NT2/D1 (cell line): ENCODE measurements at regions not wholly inside any gene's neighbourhood (a gene's known extent, or its start where the extent isn't known, plus 50 kb on each side); places are given as distances from the start of the nearest gene placed in this dataset.
"Not testable (repeated sequence)": the region's sequence is repeated elsewhere in the genome, so short reads cannot be mapped to it uniquely, and the experiment has no call there.

Experiments
- DNase-seq: peaks from one replicate; pipeline ENCODE4 v3.0.0-alpha.2; 2011; ENCODE audit warnings: low read depth, low spot score
- H3K27me3 ChIP-seq: 2 replicates; pipeline ENCODE4 v1.6.0; 2011; ENCODE audit warnings: mild to moderate bottlenecking; ENCODE audit not compliant: insufficient read length, insufficient read depth
- H3K36me3 ChIP-seq: 2 replicates; pipeline ENCODE4 v1.6.1; 2011; ENCODE audit warnings: mild to moderate bottlenecking, low read length, mixed read lengths; ENCODE audit not compliant: insufficient read depth, insufficient read length
- H3K4me1 ChIP-seq: 2 replicates; pipeline ENCODE4 v1.5.1; 2011; ENCODE audit not compliant: insufficient read depth, insufficient read length
- H3K4me3 ChIP-seq: 2 replicates; pipeline ENCODE4 v1.5.1; 2011; ENCODE audit warnings: low read depth; ENCODE audit not compliant: insufficient read length
- H3K9ac ChIP-seq: 2 replicates; pipeline ENCODE4 v1.6.0; 2011; ENCODE audit warnings: low read depth; ENCODE audit not compliant: insufficient read length
- H3K9me3 ChIP-seq: 2 replicates; pipeline ENCODE4 v1.5.1; 2011; ENCODE audit warnings: mild to moderate bottlenecking, low read length; ENCODE audit not compliant: insufficient read depth
- SUZ12 ChIP-seq: IDR thresholded peaks from 2 replicates; pipeline ENCODE4 v1.6.1; 2011; ENCODE audit not compliant: insufficient read length, insufficient read depth; ENCODE audit errors: extremely low read depth
- YY1 ChIP-seq: IDR thresholded peaks from 2 replicates; pipeline ENCODE4 v1.6.1; 2011; ENCODE audit not compliant: insufficient read length, insufficient read depth
- ZNF274 ChIP-seq: IDR thresholded peaks from 2 replicates; pipeline ENCODE4 v1.6.1; 2011; ENCODE audit warnings: mild to moderate bottlenecking, low read depth, low read length

DNA sequence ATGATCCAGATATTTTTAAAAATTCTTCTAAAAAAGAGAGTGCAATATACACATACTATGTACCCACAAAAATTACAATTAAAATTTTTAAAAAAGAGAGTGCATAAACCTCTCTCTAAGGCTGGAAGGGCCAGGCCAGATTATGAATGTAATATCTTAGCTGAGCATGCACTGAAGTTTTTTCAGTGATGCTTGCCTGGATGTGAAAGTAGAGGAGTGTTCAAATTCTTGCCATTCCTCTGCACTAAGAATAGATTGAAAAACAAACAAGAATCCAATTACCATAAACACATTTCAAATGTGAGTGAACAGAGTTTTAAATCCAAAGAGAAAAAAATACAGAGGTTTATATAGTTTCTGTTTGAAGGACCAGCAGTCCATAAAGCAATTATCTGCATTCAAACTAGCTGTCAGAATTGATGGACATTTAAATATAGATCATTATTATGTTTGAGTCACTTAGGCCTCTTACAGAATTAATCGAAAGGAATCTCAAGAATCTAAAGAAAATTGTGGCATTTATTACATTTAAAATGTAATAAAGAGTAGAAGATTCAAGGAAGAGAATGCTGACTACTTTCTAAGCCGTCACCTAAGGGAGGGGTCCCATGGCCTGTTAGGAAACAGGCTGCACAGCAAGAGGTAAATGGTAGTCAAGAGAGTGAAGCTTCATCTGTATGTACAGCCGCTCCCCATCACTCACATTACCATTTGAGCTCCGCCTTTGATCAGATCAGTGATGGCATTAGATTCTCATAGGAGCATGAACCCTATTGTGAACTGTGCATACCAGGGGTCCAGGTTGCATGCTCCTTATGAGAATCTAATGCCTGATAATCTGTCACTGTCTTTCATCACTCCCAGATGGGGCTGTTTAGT, 159.3 kb upstream of the MDFIC2 start:
- no peak overlapping the region for H3K4me3 ChIP-seq
- TF ChIP-seq ZNF274 (no peak), SUZ12 (no peak)
- no peak overlapping the region for H3K9ac ChIP-seq
- no peaks in the 10 kb centered on the region for H3K9me3 ChIP-seq
- no peak for DNase-seq
- no peaks in the 10 kb centered on the region for H3K27me3 ChIP-seq
- no peaks in the 10 kb centered on the region for H3K36me3 ChIP-seq
- H3K4me1 ChIP-seq: no peaks in the 10 kb centered on the region

DNA sequence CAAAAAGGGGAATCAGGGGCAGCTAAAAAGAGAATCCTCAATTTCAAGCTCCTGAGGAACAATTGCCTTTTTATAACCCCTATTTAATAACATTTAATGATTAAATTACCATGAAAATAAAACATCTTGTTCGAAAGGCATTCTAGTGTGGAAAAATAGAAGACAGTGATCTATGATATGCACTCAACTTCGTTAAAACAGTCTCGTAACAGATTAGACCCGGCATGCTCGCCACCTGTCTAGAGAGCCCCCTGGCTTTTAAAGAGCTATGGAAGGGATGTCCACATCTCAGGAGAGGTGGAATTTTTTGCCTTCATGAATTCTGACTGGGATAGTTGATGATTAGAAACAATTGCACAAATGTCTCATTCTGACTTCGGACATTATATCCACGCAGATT, 153.7 kb upstream of the MDFIC2 start:
- no peak for DNase-seq
- Histone ChIP-seq H3K4me1 (no peaks in the 10 kb centered on the region), H3K9ac (no peak overlapping the region), H3K4me3 (no peak overlapping the region), H3K9me3 (peaks cover 5% of the 10 kb centered on the region; the same call in 1 of the 2 replicates), H3K27me3 (no peaks in the 10 kb centered on the region), H3K36me3 (no peaks in the 10 kb centered on the region)
- no peak for TF ChIP-seq YY1

DNA sequence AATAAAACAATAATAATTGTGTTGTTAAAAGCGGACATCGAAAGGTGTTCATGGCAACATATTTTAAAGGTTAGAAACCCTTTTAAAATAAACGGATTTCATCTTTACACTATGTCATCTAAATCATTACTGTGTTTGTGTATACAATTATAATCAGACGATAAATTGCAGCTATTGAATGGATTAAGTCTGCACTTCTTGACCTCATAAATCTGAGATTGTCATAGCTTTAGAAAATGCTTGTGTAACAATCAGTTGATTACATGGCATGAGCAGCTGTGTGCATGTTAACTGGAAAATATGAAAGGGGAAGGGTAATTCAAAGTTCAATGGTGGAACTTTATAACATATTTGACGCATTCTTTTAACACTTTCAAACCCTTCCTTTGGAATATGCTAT, 152.4 kb upstream of the MDFIC2 start:
- no peak overlapping the region for H3K4me3 ChIP-seq
- H3K27me3 ChIP-seq: no peaks in the 10 kb centered on the region
- TF ChIP-seq YY1 (no peak), SUZ12 (no peak)
- no peak overlapping the region for H3K9ac ChIP-seq
- no peaks in the 10 kb centered on the region for H3K36me3 ChIP-seq
- no peak for DNase-seq
- no peaks in the 10 kb centered on the region for H3K4me1 ChIP-seq
- peaks cover 5% of the 10 kb centered on the region; the same call in 1 of the 2 replicates for H3K9me3 ChIP-seq

DNA sequence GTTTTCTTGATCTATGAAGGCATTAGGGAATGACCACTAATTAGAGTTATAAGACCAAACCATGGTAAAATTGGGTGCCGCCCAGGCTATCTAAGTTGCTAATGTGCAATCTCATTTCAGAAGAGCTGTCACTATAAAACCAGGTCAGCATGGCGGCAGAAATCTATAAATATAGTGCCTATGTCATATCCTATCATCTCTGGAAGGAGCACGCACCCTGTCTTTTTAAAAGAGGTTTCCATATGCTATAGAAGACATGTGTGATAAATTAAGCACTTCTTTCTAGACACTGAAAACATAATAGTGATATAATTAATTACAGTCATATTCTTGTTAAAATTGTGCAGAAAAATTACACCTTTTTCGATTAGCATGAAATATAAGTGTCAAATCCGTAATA, 152.0 kb upstream of the MDFIC2 start:
- Histone ChIP-seq H3K9ac (no peak overlapping the region), H3K9me3 (peaks cover 5% of the 10 kb centered on the region; the same call in 1 of the 2 replicates), H3K4me3 (no peak overlapping the region), H3K36me3 (no peaks in the 10 kb centered on the region), H3K27me3 (no peaks in the 10 kb centered on the region), H3K4me1 (no peaks in the 10 kb centered on the region)
- no peak for TF ChIP-seq ZNF274
- TF ChIP-seq YY1: no peak
- no peak for TF ChIP-seq SUZ12
- DNase-seq: no peak

DNA sequence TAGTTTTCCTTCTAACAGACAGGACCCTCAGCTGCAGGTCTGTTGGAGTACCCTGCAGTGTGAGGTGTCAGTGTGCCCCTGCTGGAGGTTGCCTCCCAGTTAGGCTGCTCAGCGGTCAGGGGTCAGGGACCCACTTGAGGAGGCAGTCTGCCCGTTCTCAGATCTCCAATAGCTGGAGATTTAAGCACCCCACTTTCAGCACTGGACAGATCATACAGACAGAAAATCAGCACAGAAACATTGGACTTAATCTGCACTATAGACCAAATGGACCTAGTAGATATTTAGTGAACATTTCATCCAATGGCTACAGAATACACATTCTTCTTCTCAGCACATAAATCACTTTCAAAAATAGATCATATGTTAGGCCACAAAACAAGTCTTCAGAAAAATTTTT, 137.8 kb upstream of the MDFIC2 start:
- not testable (repeated sequence) for H3K9me3 ChIP-seq, H3K27me3 ChIP-seq, DNase-seq, H3K9ac ChIP-seq, H3K36me3 ChIP-seq, H3K4me1 ChIP-seq, H3K4me3 ChIP-seq

DNA sequence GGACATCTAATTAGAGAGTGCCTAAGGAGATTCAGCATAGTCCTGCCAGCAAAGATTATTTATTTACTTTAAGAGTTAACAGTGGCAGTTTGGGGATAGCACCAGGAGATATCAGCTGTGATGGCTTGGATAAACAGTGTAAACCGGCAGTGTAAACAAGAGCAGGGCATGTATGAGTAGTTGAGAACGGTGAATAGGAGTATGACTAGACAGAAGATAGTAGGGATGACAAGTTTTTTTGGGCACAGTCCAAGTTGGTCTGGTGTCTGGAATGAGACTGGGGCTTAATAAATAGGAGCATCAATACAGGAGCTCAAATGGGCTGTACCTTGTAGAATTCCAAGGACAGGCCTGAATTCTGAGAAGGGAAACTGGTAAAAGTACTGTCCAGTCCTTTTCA, 123.0 kb upstream of the MDFIC2 start:
- H3K9ac ChIP-seq, H3K36me3 ChIP-seq, H3K4me3 ChIP-seq, H3K4me1 ChIP-seq, DNase-seq, H3K9me3 ChIP-seq, H3K27me3 ChIP-seq: not testable (repeated sequence)

DNA sequence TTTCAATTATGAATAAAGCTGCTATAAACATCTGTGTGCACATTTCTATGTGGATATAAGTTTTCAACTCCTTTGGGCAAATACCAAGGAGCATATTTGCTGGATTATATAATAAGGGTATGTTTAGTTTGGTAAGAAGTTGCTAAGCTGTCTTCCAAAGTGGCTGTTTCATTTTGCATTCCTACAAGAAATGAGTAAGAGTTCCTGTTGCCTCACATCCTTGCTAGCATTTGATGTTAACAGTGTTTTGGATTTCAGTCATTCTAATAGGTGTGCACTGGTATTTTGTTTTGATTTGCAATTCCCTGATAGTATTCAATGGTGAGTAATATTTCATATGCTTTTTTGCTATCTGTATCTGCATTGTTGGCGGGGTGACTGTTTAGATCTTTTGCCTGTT, 120.7 kb upstream of the MDFIC2 start:
- TF ChIP-seq ZNF274 (no peak), YY1 (no peak), SUZ12 (no peak)
- Histone ChIP-seq H3K9me3 (no peaks in the 10 kb centered on the region), H3K4me1 (no peaks in the 10 kb centered on the region), H3K9ac (no peak overlapping the region), H3K4me3 (no peak overlapping the region), H3K27me3 (no peaks in the 10 kb centered on the region), H3K36me3 (no peaks in the 10 kb centered on the region)
- no peak for DNase-seq

DNA sequence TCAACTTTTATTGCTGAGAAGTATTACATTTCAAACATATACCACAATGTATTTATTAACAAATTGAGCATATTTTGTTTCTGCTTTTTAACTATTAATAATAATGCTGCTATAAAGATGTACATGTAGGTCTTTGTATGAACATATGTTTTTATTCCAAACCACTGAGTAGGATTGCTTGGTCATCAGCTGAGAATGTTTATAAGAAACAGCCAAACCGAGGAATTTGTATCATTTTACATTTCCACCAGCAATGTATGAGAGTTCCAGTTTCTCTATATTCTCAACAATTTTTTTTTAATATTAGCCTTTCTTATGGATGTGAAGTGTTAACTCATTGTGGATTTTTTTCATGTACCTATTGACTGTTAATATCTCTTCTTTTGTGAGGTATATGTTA, 119.5 kb upstream of the MDFIC2 start:
- DNase-seq: no peak
- Histone ChIP-seq H3K36me3 (no peaks in the 10 kb centered on the region), H3K4me3 (no peak overlapping the region), H3K27me3 (no peaks in the 10 kb centered on the region), H3K9me3 (no peaks in the 10 kb centered on the region), H3K9ac (no peak overlapping the region), H3K4me1 (no peaks in the 10 kb centered on the region)
- TF ChIP-seq SUZ12 (no peak), YY1 (no peak), ZNF274 (no peak)
